C4-2B (cell line): ENCODE measurements at regions not wholly inside any gene's neighbourhood (a gene's known extent, or its start where the extent isn't known, plus 50 kb on each side); places are given as distances from the start of the nearest gene placed in this dataset.

Experiments
- H3K27ac ChIP-seq: fragments of 450-650 bp; 2 replicates; pipeline ENCODE4 v1.5.1; 2017
- CTCF ChIP-seq: fragments of 450-650 bp; conservative IDR thresholded peaks from 2 replicates; pipeline ENCODE4 v1.5.1; 2017; ENCODE audit warnings: mild to moderate bottlenecking
- ZFX ChIP-seq: fragments of 450-650 bp; IDR thresholded peaks from 2 replicates; pipeline ENCODE4 v1.6.1; 2017

GRCh38 chr14:31971612-31972011 lies 105.5 kb upstream of the ARHGAP5 start:
- TF ChIP-seq ZFX (no peak), CTCF (no peak)
- H3K27ac ChIP-seq, result no peak overlapping the region

DNA sequence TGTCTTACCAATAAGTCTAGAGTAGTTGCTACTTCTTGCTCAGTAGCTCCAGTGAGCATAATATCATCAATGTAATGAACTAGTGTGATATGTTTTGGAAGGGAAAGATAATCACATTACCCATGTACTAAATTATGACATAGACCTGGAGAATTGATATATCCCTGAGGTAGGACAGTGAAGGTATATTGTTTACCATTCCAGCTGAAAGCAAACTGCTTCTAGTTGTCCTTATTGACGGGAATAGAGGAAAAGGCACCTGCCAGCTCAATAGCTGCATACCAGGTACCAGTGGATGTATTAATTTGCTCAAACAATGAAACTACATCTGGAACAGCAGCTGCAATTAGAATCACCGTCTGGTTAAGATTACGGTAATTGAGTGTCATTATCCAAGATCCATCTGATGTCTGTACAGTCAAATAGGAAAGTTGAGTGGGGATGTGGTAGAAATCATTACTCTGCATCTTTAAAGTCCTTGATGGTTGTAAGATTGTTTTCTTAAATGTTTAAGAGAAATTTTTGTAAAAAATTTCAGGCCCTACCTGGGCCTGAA lies 100.0 kb upstream of the ARHGAP5 start:
- TF ChIP-seq CTCF (no peak), ZFX (no peak)
- no peak overlapping the region for H3K27ac ChIP-seq

- no peak overlapping the region for H3K27ac ChIP-seq
- no peak for TF ChIP-seq ZFX
- no peak for TF ChIP-seq CTCF
Measured at GRCh38 chr14:31978423-31978822, 98.7 kb upstream of the ARHGAP5 start.

GRCh38 chr14:31982642-31983041 lies 94.5 kb upstream of the ARHGAP5 start:
- no peak for TF ChIP-seq ZFX
- TF ChIP-seq CTCF, result no peak
- no peak overlapping the region for H3K27ac ChIP-seq

DNA sequence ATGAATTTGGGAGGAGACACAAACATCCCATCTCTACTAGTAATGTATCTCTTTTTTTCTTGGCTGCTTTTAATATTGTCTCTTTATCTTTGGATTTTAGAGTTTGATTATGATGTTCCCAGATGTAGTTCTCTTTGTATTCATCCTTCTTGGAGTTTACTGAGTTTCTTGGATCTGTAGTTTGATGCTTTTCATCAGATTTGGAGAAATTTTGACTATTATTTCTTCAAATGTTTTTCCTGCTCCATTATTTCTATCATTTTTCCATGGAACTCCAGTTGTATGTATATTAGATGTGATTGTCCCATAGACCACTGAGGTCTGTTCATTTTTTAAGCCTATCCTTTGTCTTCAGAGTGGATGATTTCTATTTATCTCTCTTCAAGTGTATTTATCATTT lies 90.7 kb upstream of the ARHGAP5 start:
- TF ChIP-seq ZFX (no peak), CTCF (no peak)
- no peak overlapping the region for H3K27ac ChIP-seq

GRCh38 chr14:31987721-31988120 lies 89.4 kb upstream of the ARHGAP5 start:
- TF ChIP-seq CTCF, result no peak
- no peak for TF ChIP-seq ZFX

GRCh38 chr14:31988244-31988643 lies 88.9 kb upstream of the ARHGAP5 start:
- TF ChIP-seq CTCF (no peak), ZFX (no peak)
- H3K27ac ChIP-seq, result no peak overlapping the region

More at GRCh38 chr14:31987721-31988120, 89.4 kb upstream of the ARHGAP5 start:
- H3K27ac ChIP-seq, result no peak overlapping the region
